Right cardiac atrium (tissue), 5 donors: ENCODE measurements at regions not wholly inside any gene's neighbourhood (a gene's known extent, or its start where the extent isn't known, plus 50 kb on each side); places are given as distances from the start of the nearest gene placed in this dataset.
A peak's percentile ranks its signal among the peaks of the same experiment; 100 is the strongest.

ENCODE experiments used
- ATAC-seq, 2 donors: fragments of 200-7000 bp; cut with Tn5 transposase; one replicate each; pipeline versions ENCODE4 v1.8.0 to v1.9.1; 2020; ENCODE audit warnings: moderate library complexity in 2 of 2, mild to moderate bottlenecking in 1 of 2
- DNase-seq, 3 donors: peaks; one replicate each; pipeline ENCODE4 v3.0.0-alpha.2; 2020
- H3K27ac ChIP-seq: one replicate; pipeline ENCODE4 v1.5.1; 2013; ENCODE audit warnings: mild to moderate bottlenecking, low read length, control low read depth, moderate library complexity
- H3K27me3 ChIP-seq: one replicate; pipeline ENCODE4 v1.6.1; 2013; ENCODE audit not compliant: control insufficient read depth, insufficient read depth
- H3K4me1 ChIP-seq: one replicate; pipeline ENCODE4 v1.6.1; 2013; ENCODE audit warnings: low read length; ENCODE audit not compliant: control insufficient read depth, insufficient read depth
- H3K4me3 ChIP-seq: one replicate; pipeline ENCODE4 v1.5.1; 2013; ENCODE audit warnings: low read length, control low read depth
- H3K9me3 ChIP-seq: one replicate; pipeline ENCODE4 v1.6.1; 2013; ENCODE audit warnings: low read length; ENCODE audit not compliant: control insufficient read depth
- WGBS: extraction: QIAGEN DNeasy Blood & Tissue Kit; methylation state at CpG from one replicate; pipeline ENCODE4 v1.1.7; 2013; 5-methylcytosine and 5-hydroxymethylcytosine counted together
- intact Hi-C, 4 donors: fragments of 100-400 bp; cut with DNase I; formaldehyde crosslinking; loops; one replicate each; pipeline versions ENCODE4 v1.11.0 to v1.14.0; 2022 to 2023
- donor health status: healthy with polysubstance abuse.
- donor health status: DM: no; HTN: yes; CAD: no.
- donor health status: DM: no; HTN: no; CAD: no.
- donor health status: DM: no; HTN: yes; CAD: no; lungs with severe emphysema.
- donor health status: DM: yes; HTN: yes; CAD: no.

GRCh38 chr5:118726891-118727290, 261.5 kb downstream of the DTWD2 start:
- no peaks in the 10 kb centered on the region for H3K27me3 ChIP-seq
- ATAC-seq (no peak), DNase-seq (no peak)
- H3K4me3 ChIP-seq = no peak overlapping the region
- no peaks in the 10 kb centered on the region for H3K4me1 ChIP-seq
- no peaks in the 10 kb centered on the region for H3K9me3 ChIP-seq
- intact Hi-C loops = no loop called here
- no peak overlapping the region for H3K27ac ChIP-seq
- WGBS = 48% methylated on average over 3 of the region's 3 CpGs

GRCh38 chr5:118723021-118723338, 265.4 kb downstream of the DTWD2 start:
- no peak overlapping the region for H3K4me3 ChIP-seq
- H3K9me3 ChIP-seq = no peaks in the 10 kb centered on the region
- DNase-seq = no peak
- no peaks in the 10 kb centered on the region for H3K4me1 ChIP-seq
- intact Hi-C loops = no loop called here
- H3K27me3 ChIP-seq = no peaks in the 10 kb centered on the region
- H3K27ac ChIP-seq = no peak overlapping the region
- no peak for ATAC-seq

- intact Hi-C loops = no loop called here
- Histone ChIP-seq H3K4me1 (no peaks in the 10 kb centered on the region), H3K9me3 (no peaks in the 10 kb centered on the region), H3K27me3 (no peaks in the 10 kb centered on the region), H3K4me3 (no peak overlapping the region), H3K27ac (no peak overlapping the region)
- 81% methylated on average over 7 of the region's 7 CpGs for WGBS
- ATAC-seq = no peak
- no peak for DNase-seq
These were observed 266.0 kb downstream of the DTWD2 start for GRCh38 chr5:118722122-118723020.

GRCh38 chr5:118711727-118712126, 276.6 kb downstream of the DTWD2 start:
- WGBS = 94% methylated on average over 1 of the region's 1 CpG
- DNase-seq (no peak), ATAC-seq (no peak)
- Histone ChIP-seq H3K27ac (no peak overlapping the region), H3K4me1 (no peaks in the 10 kb centered on the region), H3K27me3 (no peaks in the 10 kb centered on the region), H3K4me3 (no peak overlapping the region), H3K9me3 (no peaks in the 10 kb centered on the region)
- intact Hi-C loops = no loop called here

GRCh38 chr5:118705959-118706667, 282.2 kb downstream of the DTWD2 start:
- DNase-seq = no peak
- Histone ChIP-seq H3K9me3 (no peaks in the 10 kb centered on the region), H3K4me1 (no peaks in the 10 kb centered on the region), H3K27me3 (no peaks in the 10 kb centered on the region), H3K4me3 (no peak overlapping the region), H3K27ac (no peak overlapping the region)
- no peak for ATAC-seq
- WGBS = 72% methylated on average over 4 of the region's 4 CpGs
- intact Hi-C loops = no loop called here

GRCh38 chr5:118703241-118703640, 285.1 kb downstream of the DTWD2 start:
- DNase-seq = no peak
- Histone ChIP-seq H3K27ac (no peak overlapping the region), H3K4me3 (no peak overlapping the region), H3K4me1 (no peaks in the 10 kb centered on the region), H3K27me3 (no peaks in the 10 kb centered on the region), H3K9me3 (no peaks in the 10 kb centered on the region)
- intact Hi-C loops = no loop called here
- WGBS = 81% methylated on average over 2 of the region's 2 CpGs
- ATAC-seq = no peak

- intact Hi-C loops = no loop called here
- Histone ChIP-seq H3K9me3 (no peaks in the 10 kb centered on the region), H3K27ac (no peak overlapping the region), H3K4me1 (no peaks in the 10 kb centered on the region), H3K27me3 (no peaks in the 10 kb centered on the region), H3K4me3 (no peak overlapping the region)
- DNase-seq (no peak), ATAC-seq (no peak)
These were observed 286.6 kb downstream of the DTWD2 start for GRCh38 chr5:118701791-118702190.

GRCh38 chr5:118700510-118700909, 287.8 kb downstream of the DTWD2 start:
- H3K9me3 ChIP-seq = no peaks in the 10 kb centered on the region
- H3K4me1 ChIP-seq = no peaks in the 10 kb centered on the region
- intact Hi-C loops = no loop called here
- no peak overlapping the region for H3K4me3 ChIP-seq
- H3K27ac ChIP-seq = no peak overlapping the region
- WGBS = 40% methylated on average over 2 of the region's 2 CpGs
- H3K27me3 ChIP-seq = no peaks in the 10 kb centered on the region
- DNase-seq (no peak), ATAC-seq (no peak)

- DNase-seq (no peak), ATAC-seq (no peak)
- 27% methylated on average over 2 of the region's 2 CpGs for WGBS
- Histone ChIP-seq H3K27ac (no peak overlapping the region), H3K9me3 (no peaks in the 10 kb centered on the region), H3K4me1 (no peaks in the 10 kb centered on the region), H3K4me3 (no peak overlapping the region), H3K27me3 (no peaks in the 10 kb centered on the region)
- intact Hi-C loops = no loop called here
These were observed 289.6 kb downstream of the DTWD2 start for GRCh38 chr5:118698774-118699173.

GRCh38 chr5:118696076-118696475, 292.3 kb downstream of the DTWD2 start:
- 77% methylated on average over 2 of the region's 2 CpGs for WGBS
- DNase-seq = no peak
- Histone ChIP-seq H3K27me3 (no peaks in the 10 kb centered on the region), H3K27ac (no peak overlapping the region), H3K9me3 (no peaks in the 10 kb centered on the region), H3K4me1 (no peaks in the 10 kb centered on the region), H3K4me3 (no peak overlapping the region)
- intact Hi-C loops = no loop called here
- ATAC-seq = no peak

- Histone ChIP-seq H3K4me3 (no peak overlapping the region), H3K4me1 (no peaks in the 10 kb centered on the region), H3K9me3 (no peaks in the 10 kb centered on the region), H3K27ac (no peak overlapping the region), H3K27me3 (no peaks in the 10 kb centered on the region)
- ATAC-seq (peak; percentile 36 to 43), DNase-seq (peak in 2 of 3 donors; percentile 45 to 46)
- WGBS = 43% methylated on average over 4 of the region's 4 CpGs
- intact Hi-C loops = no loop called here
These were observed 295.5 kb downstream of the DTWD2 start for GRCh38 chr5:118692811-118693342.
